Lower leg skin (tissue), 4 donors: ENCODE measurements at regions not wholly inside any gene's neighbourhood (a gene's known extent, or its start where the extent isn't known, plus 50 kb on each side); places are given as distances from the start of the nearest gene placed in this dataset.

Source experiments
- DNase-seq, 2 donors: peaks; one replicate each; pipeline ENCODE4 v3.0.0-alpha.2; 2019; ENCODE audit warnings: low spot score in 2 of 2
- H3K4me3 ChIP-seq: fragments of 200-600 bp; sonication (generic); 2 replicates; pipeline ENCODE4 v1.5.1; 2017; ENCODE audit warnings: mild to moderate bottlenecking, low read depth; ENCODE audit not compliant: poor library complexity, severe bottlenecking
- CTCF ChIP-seq, 3 donors: fragments of 450-650 bp; IDR thresholded peaks; one replicate each; pipeline ENCODE4 v1.5.1; 2016; ENCODE audit warnings: antibody characterized with exemption in 3 of 3, mild to moderate bottlenecking in 3 of 3, moderate library complexity in 2 of 3
- POLR2A ChIP-seq, 2 donors: fragments of 450-650 bp; IDR thresholded peaks; one replicate each; pipeline ENCODE4 v1.6.1; 2016 to 2017; ENCODE audit warnings: antibody characterized with exemption in 2 of 2, mild to moderate bottlenecking in 1 of 2, moderate library complexity in 1 of 2
- WGBS, 2 donors: methylation state at CpG; one replicate each; pipeline ENCODE4 v1.1.5; 2018; 5-methylcytosine and 5-hydroxymethylcytosine counted together
- intact Hi-C: fragments of 100-400 bp; cut with DNase I; formaldehyde crosslinking; loops from one replicate; pipeline ENCODE4 v1.15.0; 2023; ENCODE audit warnings: low total_unique reads

- no peak for TF ChIP-seq CTCF (IDR thresholded peaks at IDR 0.05)
- TF ChIP-seq POLR2A (IDR thresholded peaks at IDR 0.05), result no peak
- intact Hi-C loops, result no loop called here
- WGBS, 2 donors, result 69% methylated on average over 5 of the region's 5 CpGs
- no peak overlapping the region for H3K4me3 ChIP-seq
- DNase-seq, result no peak
These were observed 1536.2 kb downstream of the AACS start for GRCh38 chr12:126601184-126602170.

- 67 to 76% methylated on average over 7 of the region's 7 CpGs for WGBS, 2 donors
These were observed 1537.4 kb downstream of the AACS start for GRCh38 chr12:126602612-126603011.

DNA sequence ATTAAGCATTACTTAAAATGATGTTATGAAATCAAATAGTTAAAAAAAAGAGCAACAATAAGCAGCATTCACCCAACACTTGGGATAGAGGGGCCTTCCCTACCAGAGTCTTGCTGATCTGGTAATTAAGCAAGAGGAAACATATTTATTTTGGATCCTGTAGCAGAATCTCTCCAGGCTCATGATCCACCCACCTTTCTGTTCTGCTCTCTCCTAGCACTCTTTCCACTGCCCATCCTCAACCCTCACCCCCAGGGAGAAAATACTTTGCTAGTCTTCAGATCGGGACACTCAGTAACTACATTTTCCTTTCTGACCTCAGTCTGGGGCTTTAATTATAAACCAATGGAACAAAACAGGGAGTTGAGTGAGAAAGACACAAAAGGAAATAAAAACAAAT lies 1541.9 kb downstream of the AACS start:
- intact Hi-C loops, result no loop called here
- no peak for DNase-seq
- TF ChIP-seq POLR2A (IDR thresholded peaks at IDR 0.05) (no peak), CTCF (IDR thresholded peaks at IDR 0.05) (no peak)
- 66 to 67% methylated on average over 1 of the region's 1 CpG for WGBS, 2 donors
- no peak overlapping the region for H3K4me3 ChIP-seq

More at GRCh38 chr12:126602612-126603011, 1537.4 kb downstream of the AACS start:
- no peak overlapping the region for H3K4me3 ChIP-seq
- intact Hi-C loops, result no loop called here
- TF ChIP-seq POLR2A (IDR thresholded peaks at IDR 0.05) (no peak), CTCF (IDR thresholded peaks at IDR 0.05) (no peak)
- DNase-seq, result no peak

GRCh38 chr12:126607867-126608266 lies 1542.6 kb downstream of the AACS start:
- intact Hi-C loops, result no loop called here
- H3K4me3 ChIP-seq, result no peak overlapping the region
- DNase-seq, result no peak
- no peak for TF ChIP-seq CTCF (IDR thresholded peaks at IDR 0.05)
- TF ChIP-seq POLR2A (IDR thresholded peaks at IDR 0.05), result no peak
- WGBS, 2 donors, result 36 to 37% methylated on average over 1 of the region's 1 CpG

- TF ChIP-seq POLR2A (IDR thresholded peaks at IDR 0.05) (no peak), CTCF (IDR thresholded peaks at IDR 0.05) (no peak)
- intact Hi-C loops, result no loop called here
- WGBS, 2 donors, result 71 to 82% methylated on average over 2 of the region's 2 CpGs
- no peak for DNase-seq
- no peak overlapping the region for H3K4me3 ChIP-seq
These were observed 1543.5 kb downstream of the AACS start for GRCh38 chr12:126608607-126609175.
